NOMO-1 treated with dmso at 0.1 percent for 144 hours (cell line): ENCODE measurements at regions not wholly inside any gene's neighbourhood (a gene's known extent, or its start where the extent isn't known, plus 50 kb on each side); places are given as distances from the start of the nearest gene placed in this dataset.
"Not testable (repeated sequence)": the region's sequence is repeated elsewhere in the genome, so short reads cannot be mapped to it uniquely, and the experiment has no call there.

Experiments used
- DNase-seq: peaks from one replicate; lab custom pipeline; 2025; ENCODE audit not compliant: unreplicated experiment; lab: John Stamatoyannopoulos, UW

DNA sequence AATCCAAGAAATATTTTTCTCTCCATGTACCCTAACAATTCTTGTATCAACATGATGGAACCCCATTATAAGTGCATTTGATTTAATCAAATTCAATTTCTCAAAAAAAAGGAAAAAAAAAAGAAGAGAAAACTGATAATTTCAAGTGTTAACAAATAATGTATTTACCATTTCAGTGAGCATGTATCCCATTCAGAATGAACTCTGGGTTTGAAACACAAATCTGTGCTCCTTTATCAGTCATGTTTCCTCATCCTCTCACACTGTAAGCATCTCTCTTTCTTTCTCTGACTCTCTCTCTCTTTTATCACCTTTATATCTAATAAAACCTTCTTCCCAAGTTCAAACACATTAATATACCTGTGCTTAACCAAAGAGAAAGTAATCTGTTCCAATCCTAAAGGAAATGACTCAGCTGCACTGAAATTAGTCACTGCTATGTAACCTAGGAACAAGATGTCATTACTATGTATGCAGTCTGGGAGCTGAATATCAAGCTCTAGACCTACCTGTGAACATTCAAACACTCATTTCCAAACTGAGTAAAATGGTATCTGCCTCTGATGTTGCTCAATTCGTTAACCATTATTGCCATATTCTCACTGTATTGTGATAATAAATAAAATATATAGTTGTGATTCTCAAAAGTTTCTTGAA is 135.0 kb upstream of the LRIG3 start:
- no peak for DNase-seq

DNA sequence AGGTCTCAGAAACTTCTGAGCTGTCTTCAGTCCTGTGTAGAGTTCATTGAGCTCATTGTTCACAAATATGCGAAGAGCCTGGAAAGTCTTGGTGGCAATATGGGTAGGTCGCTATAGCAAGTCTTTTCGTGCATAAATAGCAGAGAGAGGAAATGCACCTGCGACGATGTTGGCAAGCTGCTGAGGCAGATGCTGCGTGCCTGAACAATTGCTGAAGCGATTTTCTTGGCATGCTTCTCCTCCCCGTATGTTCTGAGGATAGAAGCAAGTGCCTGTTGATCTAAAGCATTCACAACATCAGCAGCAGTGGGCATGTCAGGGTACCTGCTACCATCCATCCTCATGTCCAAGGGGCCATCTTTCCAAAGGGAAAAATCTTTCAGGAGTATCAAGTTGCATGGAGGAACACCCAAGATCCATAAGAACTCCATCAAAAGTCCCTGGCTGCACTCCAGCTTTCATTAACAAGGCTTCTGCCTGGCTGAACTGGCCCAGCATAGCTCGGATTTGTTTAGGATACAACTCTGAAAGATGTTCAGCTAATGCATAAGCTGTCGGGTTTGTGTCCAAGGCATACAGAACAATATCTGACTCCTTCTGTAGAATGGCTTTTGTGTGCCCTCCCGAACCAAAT is 133.1 kb upstream of the LRIG3 start:
- not testable (repeated sequence) for DNase-seq

GRCh38 chr12:59046763-59047534 is 126.6 kb upstream of the LRIG3 start:
- DNase-seq = no peak

GRCh38 chr12:59044791-59045190 is 124.5 kb upstream of the LRIG3 start:
- no peak for DNase-seq

GRCh38 chr12:59041241-59042121 is 121.2 kb upstream of the LRIG3 start:
- no peak for DNase-seq

DNA sequence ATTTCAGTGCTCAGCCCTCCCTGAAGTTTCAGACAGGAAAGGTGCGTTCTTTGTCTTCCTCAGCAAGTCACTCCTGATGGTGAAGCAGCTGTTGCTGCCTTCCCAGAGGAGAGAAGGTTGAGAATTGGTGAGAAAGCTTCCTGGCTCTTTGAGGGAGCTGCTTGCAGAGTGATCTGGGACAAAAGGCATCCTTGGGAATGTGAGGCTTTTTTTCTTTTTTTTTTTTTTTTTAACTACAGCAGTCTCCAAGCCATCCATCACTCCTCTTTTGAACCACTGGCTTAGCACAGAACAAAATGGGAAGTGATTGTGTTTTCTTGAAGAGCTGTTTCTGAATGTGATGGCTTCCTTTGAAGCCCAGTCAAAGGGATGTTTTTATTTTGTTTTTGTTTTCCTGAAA is 120.4 kb upstream of the LRIG3 start:
- DNase-seq = no peak

DNA sequence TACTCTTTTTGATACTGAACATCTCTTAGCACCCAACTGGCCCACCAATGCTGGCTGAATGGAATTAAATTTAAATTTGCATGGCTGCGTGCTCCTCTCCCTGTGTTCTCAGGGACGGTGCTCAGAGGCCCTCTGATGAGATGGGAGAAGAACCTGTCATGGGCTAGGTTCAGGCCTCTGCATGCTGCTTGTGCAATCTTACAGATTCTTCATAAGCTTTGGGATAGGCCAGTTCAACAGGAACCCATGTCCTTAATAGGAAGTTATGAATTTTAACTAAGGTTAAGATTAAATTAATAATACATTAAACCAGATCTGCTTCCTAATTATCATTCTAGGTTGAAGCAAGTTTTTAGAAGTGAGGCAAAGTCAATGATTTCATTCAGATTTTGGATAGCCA is 119.7 kb upstream of the LRIG3 start:
- DNase-seq = no peak

DNA sequence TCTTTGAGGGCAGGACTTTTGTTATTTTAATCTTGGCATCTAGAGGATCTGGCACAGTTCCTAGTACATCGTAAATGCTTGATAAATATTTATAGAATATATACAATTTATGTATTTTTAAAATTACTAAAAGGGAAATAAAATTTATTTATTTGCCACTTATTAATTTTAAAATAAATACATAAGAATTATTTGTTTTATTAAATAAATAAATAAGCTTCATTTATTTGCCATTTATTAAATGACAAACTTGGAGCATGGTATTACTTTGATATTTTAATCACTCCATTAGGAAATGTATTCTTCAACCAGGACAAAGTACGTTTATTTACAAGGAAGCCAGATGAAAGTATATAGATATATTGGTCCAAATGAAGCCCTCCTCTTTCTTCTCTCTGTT is 118.7 kb upstream of the LRIG3 start:
- no peak for DNase-seq

DNA sequence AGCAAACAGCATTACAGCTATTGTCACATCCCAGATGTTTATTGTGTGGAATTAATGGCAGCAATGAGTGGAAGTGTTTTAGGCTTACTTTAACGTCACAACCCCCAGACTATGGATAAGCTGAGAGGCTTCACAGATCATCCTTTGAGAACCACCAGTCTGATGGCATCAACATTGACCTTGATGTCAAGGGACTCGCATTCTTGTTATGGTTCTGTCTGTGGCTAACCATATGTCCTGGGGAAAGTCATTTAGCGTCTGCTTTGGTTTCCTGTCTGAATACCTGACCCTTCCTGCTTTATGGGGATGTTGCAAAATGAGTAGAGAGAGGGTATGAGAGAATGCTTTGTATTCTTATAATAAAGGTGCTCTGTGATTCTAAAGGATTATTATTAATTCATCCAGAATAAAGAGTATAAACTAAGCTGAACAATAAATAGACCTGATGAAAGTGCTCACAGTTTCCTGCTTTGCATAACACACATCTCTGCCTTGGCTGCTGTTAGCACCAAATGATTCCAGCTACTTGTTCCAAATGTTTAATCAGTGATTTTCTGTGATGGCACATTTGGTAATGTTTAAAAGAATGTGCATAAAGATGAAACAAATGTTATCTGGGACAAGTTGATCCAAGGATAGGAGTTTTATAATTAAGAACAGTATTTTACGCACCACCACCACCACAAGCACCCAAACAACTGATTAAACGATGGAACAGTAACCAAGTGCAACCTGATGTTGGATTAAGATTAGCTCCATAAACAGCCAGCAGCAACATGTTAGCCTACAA is 116.9 kb upstream of the LRIG3 start:
- no peak for DNase-seq

GRCh38 chr12:59036347-59036746 is 116.0 kb upstream of the LRIG3 start:
- DNase-seq = no peak

GRCh38 chr12:59031313-59031712 is 111.0 kb upstream of the LRIG3 start:
- no peak for DNase-seq

- DNase-seq = no peak
Measured at GRCh38 chr12:59030415-59030814, 110.1 kb upstream of the LRIG3 start.

DNA sequence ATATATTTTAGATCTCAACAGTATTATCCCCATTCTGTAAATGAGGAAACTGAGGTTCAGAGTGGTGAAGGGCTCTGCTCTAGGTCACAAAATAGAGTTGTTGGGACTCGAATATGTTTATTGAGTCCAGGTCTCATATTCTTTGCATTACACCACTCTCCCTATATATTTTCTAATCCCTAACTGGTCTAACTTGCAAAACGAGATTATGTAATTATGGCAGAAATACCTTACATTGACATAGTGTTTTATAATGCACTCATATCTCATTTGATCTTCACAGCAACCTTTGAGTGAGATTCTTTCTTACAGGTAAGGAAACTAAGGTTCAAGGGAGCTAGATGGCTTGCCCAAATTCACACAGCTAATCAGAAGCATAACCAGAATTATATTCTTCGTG is 106.9 kb upstream of the LRIG3 start:
- DNase-seq = no peak

DNA sequence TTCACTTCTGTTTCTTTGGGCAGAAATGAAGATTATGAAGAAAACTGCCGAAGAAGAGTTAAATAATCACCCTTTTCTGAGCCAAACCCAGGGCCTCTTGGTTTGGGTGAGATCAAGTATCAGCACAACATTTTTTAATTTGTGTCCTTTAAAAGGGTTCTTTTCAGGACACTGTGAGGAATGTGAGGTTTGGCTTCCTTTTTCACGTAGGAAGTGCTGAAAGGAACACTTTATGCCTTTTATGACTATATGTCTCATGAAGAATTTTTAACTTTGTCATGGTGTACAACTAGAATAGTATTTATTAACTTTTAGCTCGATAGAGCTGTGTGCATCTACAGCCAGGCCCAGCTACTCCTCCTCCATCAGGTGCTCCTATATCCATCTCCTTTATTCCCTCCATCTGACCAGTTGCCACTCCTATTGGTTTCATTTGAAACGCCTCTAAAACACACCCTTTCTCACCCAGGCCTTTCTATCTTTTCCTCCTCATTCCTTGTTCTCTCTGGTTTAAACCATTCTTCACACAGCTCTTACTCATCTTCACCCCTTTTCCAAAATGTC is 103.6 kb upstream of the LRIG3 start:
- DNase-seq = no peak

- DNase-seq = no peak
Measured at GRCh38 chr12:59020073-59020946, 100.0 kb upstream of the LRIG3 start.

- no peak for DNase-seq
Measured at GRCh38 chr12:59014885-59015284, 94.6 kb upstream of the LRIG3 start.

GRCh38 chr12:59010941-59011340 is 90.6 kb upstream of the LRIG3 start:
- no peak for DNase-seq

- no peak for DNase-seq
Measured at GRCh38 chr12:59010118-59010517, 89.8 kb upstream of the LRIG3 start.

GRCh38 chr12:59007620-59008019 is 87.3 kb upstream of the LRIG3 start:
- no peak for DNase-seq
